Osteoblast (primary cell): ENCODE measurements at regions not wholly inside any gene's neighbourhood (a gene's known extent, or its start where the extent isn't known, plus 50 kb on each side); places are given as distances from the start of the nearest gene placed in this dataset.
"Not testable (repeated sequence)": the region's sequence is repeated elsewhere in the genome, so short reads cannot be mapped to it uniquely, and the experiment has no call there.

ENCODE experiments used
- DNase-seq: peaks from one replicate; pipeline ENCODE4 v3.0.0; 2011; ENCODE audit warnings: low spot score, mixed read lengths; ENCODE audit not compliant: insufficient read length; ENCODE audit errors: missing footprints
- H2AFZ ChIP-seq: 2 replicates; pipeline ENCODE4 v1.6.0; 2011; ENCODE audit warnings: mild to moderate bottlenecking, low read length
- H3K27ac ChIP-seq: 2 replicates; pipeline ENCODE4 v1.5.1; 2011; ENCODE audit warnings: mild to moderate bottlenecking, low read depth, low read length, moderate library complexity
- H3K27me3 ChIP-seq: 2 replicates; pipeline ENCODE4 v1.6.0; 2012; ENCODE audit warnings: mild to moderate bottlenecking, control low read depth, inconsistent platforms, low read length, moderate library complexity; ENCODE audit not compliant: insufficient read depth
- H3K36me3 ChIP-seq: 2 replicates; pipeline ENCODE4 v1.5.1; 2011; ENCODE audit warnings: mild to moderate bottlenecking, low read length, control low read depth, moderate library complexity; ENCODE audit not compliant: insufficient read depth
- H3K4me1 ChIP-seq: 2 replicates; pipeline ENCODE4 v1.5.1; 2011; ENCODE audit warnings: mild to moderate bottlenecking, low read length, control low read depth, moderate library complexity; ENCODE audit not compliant: insufficient read depth
- H3K4me2 ChIP-seq: 2 replicates; pipeline ENCODE4 v1.6.0; 2011; ENCODE audit warnings: mild to moderate bottlenecking, low read length; ENCODE audit not compliant: insufficient read depth
- H3K4me3 ChIP-seq: fragments of 200-600 bp; sonication (generic); 3 replicates; pipeline ENCODE4 v1.5.1; 2012; ENCODE audit warnings: mild to moderate bottlenecking, low read length, inconsistent platforms; ENCODE audit not compliant: insufficient read depth
- H3K79me2 ChIP-seq: 2 replicates; pipeline ENCODE4 v1.6.0; 2012; ENCODE audit warnings: mild to moderate bottlenecking, low read length, control low read depth, inconsistent platforms; ENCODE audit not compliant: insufficient read depth
- H3K9me3 ChIP-seq: 2 replicates; pipeline ENCODE4 v1.5.1; 2011; ENCODE audit warnings: low read depth, low read length, control low read depth
- H4K20me1 ChIP-seq: 2 replicates; pipeline ENCODE4 v1.6.0; 2012; ENCODE audit warnings: mild to moderate bottlenecking, low read length, control low read depth; ENCODE audit not compliant: insufficient read depth
- CTCF ChIP-seq: IDR thresholded peaks from 2 replicates; pipeline ENCODE4 v1.5.1; 2011; ENCODE audit warnings: mild to moderate bottlenecking, low read depth, low read length, moderate library complexity; ENCODE audit errors: extremely low read depth

- Histone ChIP-seq H3K4me1 (peaks cover 38% of the 10 kb centered on the region), H4K20me1 (no peaks in the 10 kb centered on the region), H3K27me3 (no peaks in the 10 kb centered on the region), H3K9me3 (no peaks in the 10 kb centered on the region), H3K79me2 (no peaks in the 10 kb centered on the region), H3K4me3 (no peak overlapping the region), H3K27ac (peak overlapping the region; percentile 47), H3K36me3 (no peaks in the 10 kb centered on the region), H2AFZ (peak overlapping the region; percentile 67), H3K4me2 (peak overlapping the region; percentile 21)
- DNase-seq: peak; percentile 74
- no peak for TF ChIP-seq CTCF
Measured at GRCh38 chr9:124137009-124137943, 120.5 kb upstream of the NEK6 start.

- Histone ChIP-seq H3K4me1 (peaks cover 37% of the 10 kb centered on the region), H3K9me3 (no peaks in the 10 kb centered on the region), H3K36me3 (no peaks in the 10 kb centered on the region), H3K27me3 (no peaks in the 10 kb centered on the region), H3K4me2 (no peak overlapping the region), H3K27ac (peak overlapping the region; percentile 47), H3K79me2 (no peaks in the 10 kb centered on the region), H2AFZ (no peak overlapping the region), H4K20me1 (no peaks in the 10 kb centered on the region), H3K4me3 (no peak overlapping the region)
- no peak for DNase-seq
- TF ChIP-seq CTCF: no peak
Measured at GRCh38 chr9:124137944-124138335, 119.8 kb upstream of the NEK6 start.

- Histone ChIP-seq H3K9me3 (no peaks in the 10 kb centered on the region), H3K4me3 (no peak overlapping the region), H4K20me1 (no peaks in the 10 kb centered on the region), H3K79me2 (no peaks in the 10 kb centered on the region), H3K4me1 (peaks cover 39% of the 10 kb centered on the region), H3K27me3 (no peaks in the 10 kb centered on the region), H3K27ac (peak overlapping the region; percentile 96), H3K36me3 (no peaks in the 10 kb centered on the region), H3K4me2 (peak overlapping the region; percentile 56), H2AFZ (peak overlapping the region; percentile 71)
- no peak for TF ChIP-seq CTCF
- DNase-seq: peak; percentile 95
Measured at GRCh38 chr9:124139001-124139400, 118.7 kb upstream of the NEK6 start.

- no peaks in the 10 kb centered on the region for H3K36me3 ChIP-seq
- no peak for TF ChIP-seq CTCF
Measured at GRCh38 chr9:124140941-124141568, 116.7 kb upstream of the NEK6 start.

GRCh38 chr9:124144561-124145123, 113.1 kb upstream of the NEK6 start:
- not testable (repeated sequence) for H3K79me2 ChIP-seq, H3K36me3 ChIP-seq, H2AFZ ChIP-seq, H3K9me3 ChIP-seq, H3K4me2 ChIP-seq, DNase-seq, H3K27me3 ChIP-seq, H4K20me1 ChIP-seq, H3K4me3 ChIP-seq
- peaks cover 16% of the 10 kb centered on the region for H3K4me1 ChIP-seq
- peak overlapping the region; percentile 36 for H3K27ac ChIP-seq

More at GRCh38 chr9:124140941-124141568, 116.7 kb upstream of the NEK6 start:
- no peak for DNase-seq
- no peaks in the 10 kb centered on the region for H4K20me1 ChIP-seq
- no peak overlapping the region for H3K27ac ChIP-seq
- H3K4me1 ChIP-seq: peaks cover 39% of the 10 kb centered on the region
- no peak overlapping the region for H3K4me2 ChIP-seq
- H3K9me3 ChIP-seq: no peaks in the 10 kb centered on the region
- no peaks in the 10 kb centered on the region for H3K79me2 ChIP-seq
- no peak overlapping the region for H3K4me3 ChIP-seq
- H3K27me3 ChIP-seq: no peaks in the 10 kb centered on the region
- H2AFZ ChIP-seq: no peak overlapping the region
